Tibial artery (tissue), 4 donors: ENCODE measurements at regions not wholly inside any gene's neighbourhood (a gene's known extent, or its start where the extent isn't known, plus 50 kb on each side); places are given as distances from the start of the nearest gene placed in this dataset.

Source experiments
- DNase-seq, 2 donors: peaks; one replicate each; pipeline ENCODE4 v3.0.0-alpha.2; 2019
- H3K27ac ChIP-seq, 2 donors: fragments of 200-600 bp; sonication (generic) in 1 of 2; 1 replicate in 1 of 2; 2 replicates in 1 of 2; pipeline ENCODE4 v1.5.1; 2018 to 2019; ENCODE audit warnings: mild to moderate bottlenecking in 1 of 2
- H3K27me3 ChIP-seq, 2 donors: fragments of 200-600 bp; sonication (generic) in 1 of 2; one replicate each; pipeline versions ENCODE4 v1.5.1 to v1.6.0; 2016 to 2019
- H3K36me3 ChIP-seq, 3 donors: fragments of 200-600 bp; sonication (generic) in 2 of 3; one replicate each; pipeline ENCODE4 v1.5.1; 2016 to 2019; ENCODE audit warnings: mild to moderate bottlenecking in 2 of 3
- H3K4me1 ChIP-seq, 4 donors: fragments of 200-600 bp; sonication (generic) in 2 of 4; 1 replicate in 3 of 4; 2 replicates in 1 of 4; pipeline ENCODE4 v1.5.1; 2016 to 2019
- H3K4me3 ChIP-seq, 2 donors: fragments of 200-600 bp; sonication (generic) in 1 of 2; 1 replicate in 1 of 2; 2 replicates in 1 of 2; pipeline ENCODE4 v1.5.1; 2018 to 2019; ENCODE audit warnings: mild to moderate bottlenecking in 2 of 2
- H3K9me3 ChIP-seq, 3 donors: fragments of 200-600 bp; sonication (generic) in 1 of 3; one replicate each; pipeline ENCODE4 v1.5.1; 2016 to 2019
- CTCF ChIP-seq, 2 experiments: fragments of 200-600 bp in 1 of 2; fragments of 450-650 bp in 1 of 2; IDR thresholded peaks; one replicate each; pipeline ENCODE4 v1.5.1; 2017 to 2019; ENCODE audit warnings: antibody characterized with exemption in 2 of 2, mild to moderate bottlenecking in 1 of 2, moderate library complexity in 1 of 2
- intact Hi-C: fragments of 100-400 bp; cut with DNase I; formaldehyde crosslinking; loops from one replicate; pipeline ENCODE4 v1.15.0; 2023; ENCODE audit warnings: low total_unique reads

- Histone ChIP-seq H3K36me3 (no peaks in the 10 kb centered on the region), H3K4me3 (no peak overlapping the region), H3K27me3 (peaks cover 0 to 42% of the 10 kb centered on the region in 2 donors), H3K9me3 (no peaks in the 10 kb centered on the region), H3K4me1 (no peaks in the 10 kb centered on the region), H3K27ac (no peak overlapping the region)
- TF ChIP-seq CTCF (IDR thresholded peaks at IDR 0.05), result no peak
- DNase-seq, result peak in 1 of 2 donors; percentile 45
- intact Hi-C loops, result no loop called here
Measured at GRCh38 chr2:2640818-2641217, 309.7 kb upstream of the MYT1L start.

DNA sequence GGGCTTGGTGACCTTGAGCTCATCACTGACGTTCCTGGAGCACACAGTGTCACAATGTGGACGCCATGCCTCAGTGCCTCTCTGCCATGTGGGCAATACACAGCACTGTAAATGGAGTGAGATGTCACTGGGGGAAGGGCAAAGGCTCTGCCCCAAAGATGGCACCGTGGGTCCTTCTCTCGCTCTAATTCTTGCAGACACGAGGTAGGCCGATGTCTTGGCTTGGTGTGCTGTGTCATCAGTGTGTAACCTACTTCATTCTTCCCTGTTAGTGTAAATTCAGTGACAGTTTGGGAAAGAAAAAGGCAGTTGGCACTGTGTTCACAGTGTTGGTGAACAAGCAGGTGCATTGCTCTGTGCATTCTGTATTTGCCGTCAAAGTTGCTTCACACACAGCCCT is 309.3 kb upstream of the MYT1L start:
- DNase-seq, result peak in 1 of 2 donors; percentile 48
- no peak overlapping the region for H3K4me3 ChIP-seq
- no peak for TF ChIP-seq CTCF (IDR thresholded peaks at IDR 0.05)
- H3K9me3 ChIP-seq, result no peaks in the 10 kb centered on the region
- peaks cover 0 to 42% of the 10 kb centered on the region in 2 donors for H3K27me3 ChIP-seq
- intact Hi-C loops, result no loop called here
- H3K27ac ChIP-seq, result no peak overlapping the region
- no peaks in the 10 kb centered on the region for H3K4me1 ChIP-seq
- no peaks in the 10 kb centered on the region for H3K36me3 ChIP-seq

- Histone ChIP-seq H3K4me1 (no peaks in the 10 kb centered on the region), H3K27ac (no peak overlapping the region), H3K4me3 (no peak overlapping the region), H3K27me3 (peaks cover 0 to 42% of the 10 kb centered on the region in 2 donors), H3K9me3 (no peaks in the 10 kb centered on the region), H3K36me3 (no peaks in the 10 kb centered on the region)
- TF ChIP-seq CTCF (IDR thresholded peaks at IDR 0.05), result no peak
- DNase-seq, result peak in 1 of 2 donors; percentile 57
- intact Hi-C loops, result no loop called here
Measured at GRCh38 chr2:2639251-2640139, 308.4 kb upstream of the MYT1L start.

DNA sequence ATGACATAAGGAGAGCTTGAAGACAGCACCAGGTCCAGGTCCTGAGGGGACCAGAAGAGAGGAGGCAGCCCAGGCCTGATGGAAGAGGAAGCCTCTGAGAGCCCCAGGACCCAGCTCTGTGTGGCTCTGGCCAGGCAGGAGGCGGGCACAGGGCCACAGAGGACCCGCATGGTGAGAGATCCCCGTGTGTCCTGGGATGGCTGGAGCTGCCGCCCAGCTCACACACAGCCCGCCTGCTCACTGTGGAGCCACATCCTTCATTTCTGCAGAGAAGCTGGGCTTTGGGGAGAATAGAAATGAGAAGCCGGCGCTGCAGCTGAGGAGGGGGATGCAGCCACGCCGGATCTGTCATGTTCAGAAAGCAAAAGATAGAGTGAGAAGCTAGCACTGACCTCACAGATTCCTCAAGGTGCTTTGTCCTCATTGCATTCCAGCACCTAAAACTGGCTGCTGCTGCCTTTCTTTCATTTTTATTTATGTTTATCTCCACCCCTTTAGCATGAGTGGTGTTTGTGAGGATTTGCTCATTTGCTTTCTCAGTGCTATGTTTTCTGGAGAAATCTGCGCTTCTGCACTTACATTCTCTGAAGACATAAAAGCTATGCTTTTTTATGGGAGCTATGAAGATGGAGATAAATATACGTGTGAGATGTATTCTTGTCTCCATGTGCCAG is 307.6 kb upstream of the MYT1L start:
- no peak for DNase-seq
- Histone ChIP-seq H3K27ac (no peak overlapping the region), H3K9me3 (no peaks in the 10 kb centered on the region), H3K27me3 (peaks cover 0 to 42% of the 10 kb centered on the region in 2 donors), H3K36me3 (no peaks in the 10 kb centered on the region), H3K4me3 (no peak overlapping the region), H3K4me1 (no peaks in the 10 kb centered on the region)
- no peak for TF ChIP-seq CTCF (IDR thresholded peaks at IDR 0.05)
- intact Hi-C loops, result no loop called here

DNA sequence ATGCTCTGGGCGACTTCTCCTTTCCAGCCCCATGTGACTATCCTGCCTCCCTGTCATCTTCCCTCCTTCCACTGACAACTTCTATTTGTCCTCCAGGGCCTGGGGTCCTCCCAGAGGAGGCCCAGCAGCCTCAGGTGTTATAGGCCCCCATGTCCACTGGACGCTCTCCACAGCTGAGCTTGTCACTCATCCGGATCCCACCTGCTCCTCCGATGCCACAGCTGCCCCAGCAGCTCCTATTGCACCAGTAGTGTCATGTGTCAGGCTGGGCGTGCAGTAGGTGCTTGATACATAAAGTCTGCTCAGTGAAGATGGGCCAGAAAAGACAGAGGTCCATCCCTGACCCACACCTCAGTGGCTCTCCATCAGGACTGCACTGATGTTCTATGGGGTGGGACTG is 305.7 kb upstream of the MYT1L start:
- no peaks in the 10 kb centered on the region for H3K4me1 ChIP-seq
- intact Hi-C loops, result no loop called here

More for the DNA sequence above, 305.7 kb upstream of the MYT1L start:
- no peak overlapping the region for H3K4me3 ChIP-seq
- no peak for DNase-seq
- no peak for TF ChIP-seq CTCF (IDR thresholded peaks at IDR 0.05)
- H3K27ac ChIP-seq, result no peak overlapping the region
- no peaks in the 10 kb centered on the region for H3K36me3 ChIP-seq
- peaks cover 0 to 34% of the 10 kb centered on the region in 2 donors for H3K27me3 ChIP-seq
- no peaks in the 10 kb centered on the region for H3K9me3 ChIP-seq
